Smooth muscle cell (in vitro differentiated cells): ENCODE measurements at regions not wholly inside any gene's neighbourhood (a gene's known extent, or its start where the extent isn't known, plus 50 kb on each side); places are given as distances from the start of the nearest gene placed in this dataset.

Source experiments
- DNase-seq: peaks from one replicate; lab custom pipeline; 2025; ENCODE audit not compliant: unreplicated experiment; lab: John Stamatoyannopoulos, UW
- H2AFZ ChIP-seq: fragments of 200-600 bp; sonication (generic); 2 replicates; pipeline ENCODE4 v1.6.0; 2016; ENCODE audit warnings: antibody characterized with exemption, low read depth, mild to moderate bottlenecking
- H3F3A ChIP-seq: fragments of 200-600 bp; sonication (generic); 2 replicates; pipeline ENCODE4 v1.6.0; 2017; ENCODE audit warnings: antibody characterized with exemption, low read depth
- H3K27ac ChIP-seq: fragments of 200-600 bp; sonication (generic); 2 replicates; pipeline ENCODE4 v1.5.1; 2016; ENCODE audit warnings: low read depth, mild to moderate bottlenecking
- H3K27me3 ChIP-seq: fragments of 200-600 bp; sonication (generic); 2 replicates; pipeline ENCODE4 v1.6.1; 2016; ENCODE audit warnings: low read depth, mild to moderate bottlenecking
- H3K36me3 ChIP-seq: fragments of 200-600 bp; sonication (generic); 2 replicates; pipeline ENCODE4 v1.5.1; 2016; ENCODE audit warnings: low read depth
- H3K4me1 ChIP-seq: fragments of 200-600 bp; sonication (generic); 2 replicates; pipeline ENCODE4 v1.5.1; 2016; ENCODE audit warnings: low read depth
- H3K4me2 ChIP-seq: fragments of 200-600 bp; sonication (generic); 2 replicates; pipeline ENCODE4 v1.6.0; 2016; ENCODE audit warnings: mild to moderate bottlenecking
- H3K4me3 ChIP-seq: fragments of 200-600 bp; sonication (generic); 2 replicates; pipeline ENCODE4 v1.5.1; 2016; ENCODE audit warnings: mild to moderate bottlenecking
- H3K79me2 ChIP-seq: fragments of 200-600 bp; sonication (generic); 2 replicates; pipeline ENCODE4 v1.6.0; 2016; ENCODE audit warnings: low read depth, mild to moderate bottlenecking
- H3K9ac ChIP-seq: fragments of 200-600 bp; sonication (generic); 2 replicates; pipeline ENCODE4 v1.6.0; 2016; ENCODE audit warnings: low read depth
- H3K9me3 ChIP-seq: fragments of 200-600 bp; sonication (generic); replicated peaks from 2 replicates; pipeline ENCODE4 v1.5.1; 2016; ENCODE audit warnings: low read depth
- H4K20me1 ChIP-seq: fragments of 200-600 bp; sonication (generic); 2 replicates; pipeline ENCODE4 v1.6.0; 2016; ENCODE audit warnings: low read depth
- WGBS: methylation state at CpG from one replicate; pipeline ENCODE4 v1.1.7; 2016; ENCODE audit warnings: low lambda C conversion rate; 5-methylcytosine and 5-hydroxymethylcytosine counted together
- TF ChIP-seq, protein P1 (sequence below): fragments of 200-600 bp; sonication (generic); IDR thresholded peaks from 2 replicates; pipeline ENCODE4 v1.5.1; 2017; ENCODE audit warnings: borderline replicate concordance, mild to moderate bottlenecking, antibody characterized with exemption; ENCODE audit not compliant: insufficient read depth, poor library complexity, severe bottlenecking

DNA sequence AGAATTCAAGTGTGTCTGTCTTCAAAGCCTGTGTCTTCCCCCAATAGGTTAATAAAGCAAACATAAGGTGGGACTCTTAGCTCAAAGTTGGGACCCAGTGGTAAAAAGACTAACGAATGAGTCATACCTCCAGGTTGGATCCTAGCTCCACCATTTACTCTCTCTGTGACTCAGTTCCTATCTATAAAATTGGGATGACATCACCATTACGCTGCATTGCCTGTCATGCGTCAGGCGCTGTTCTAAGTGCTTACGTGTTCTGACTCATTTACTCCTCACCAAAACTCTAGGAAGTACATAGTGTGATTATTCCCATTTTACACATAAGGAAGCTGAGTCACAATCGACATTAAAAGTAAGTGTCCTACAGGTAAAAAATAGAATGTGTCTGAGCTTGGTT lies 915.8 kb downstream of the VRK1 start:
- TF ChIP-seq, protein P1, sequence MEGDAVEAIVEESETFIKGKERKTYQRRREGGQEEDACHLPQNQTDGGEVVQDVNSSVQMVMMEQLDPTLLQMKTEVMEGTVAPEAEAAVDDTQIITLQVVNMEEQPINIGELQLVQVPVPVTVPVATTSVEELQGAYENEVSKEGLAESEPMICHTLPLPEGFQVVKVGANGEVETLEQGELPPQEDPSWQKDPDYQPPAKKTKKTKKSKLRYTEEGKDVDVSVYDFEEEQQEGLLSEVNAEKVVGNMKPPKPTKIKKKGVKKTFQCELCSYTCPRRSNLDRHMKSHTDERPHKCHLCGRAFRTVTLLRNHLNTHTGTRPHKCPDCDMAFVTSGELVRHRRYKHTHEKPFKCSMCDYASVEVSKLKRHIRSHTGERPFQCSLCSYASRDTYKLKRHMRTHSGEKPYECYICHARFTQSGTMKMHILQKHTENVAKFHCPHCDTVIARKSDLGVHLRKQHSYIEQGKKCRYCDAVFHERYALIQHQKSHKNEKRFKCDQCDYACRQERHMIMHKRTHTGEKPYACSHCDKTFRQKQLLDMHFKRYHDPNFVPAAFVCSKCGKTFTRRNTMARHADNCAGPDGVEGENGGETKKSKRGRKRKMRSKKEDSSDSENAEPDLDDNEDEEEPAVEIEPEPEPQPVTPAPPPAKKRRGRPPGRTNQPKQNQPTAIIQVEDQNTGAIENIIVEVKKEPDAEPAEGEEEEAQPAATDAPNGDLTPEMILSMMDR, result no peak
- 45% methylated on average over 6 of the region's 6 CpGs for WGBS
- H3K4me3 ChIP-seq, result no peak overlapping the region
- no peaks in the 10 kb centered on the region for H3K4me1 ChIP-seq
- no peaks in the 10 kb centered on the region for H3K79me2 ChIP-seq
- H3K27ac ChIP-seq, result no peak overlapping the region
- no peaks in the 10 kb centered on the region for H3K27me3 ChIP-seq
- no peak overlapping the region for H2AFZ ChIP-seq
- no peak for DNase-seq
- no peak overlapping the region for H3K9ac ChIP-seq
- H3K9me3 ChIP-seq, result no peaks in the 10 kb centered on the region
- H3F3A ChIP-seq, result no peaks in the 10 kb centered on the region
- H4K20me1 ChIP-seq, result no peaks in the 10 kb centered on the region
- no peaks in the 10 kb centered on the region for H3K36me3 ChIP-seq
- no peak overlapping the region for H3K4me2 ChIP-seq

DNA sequence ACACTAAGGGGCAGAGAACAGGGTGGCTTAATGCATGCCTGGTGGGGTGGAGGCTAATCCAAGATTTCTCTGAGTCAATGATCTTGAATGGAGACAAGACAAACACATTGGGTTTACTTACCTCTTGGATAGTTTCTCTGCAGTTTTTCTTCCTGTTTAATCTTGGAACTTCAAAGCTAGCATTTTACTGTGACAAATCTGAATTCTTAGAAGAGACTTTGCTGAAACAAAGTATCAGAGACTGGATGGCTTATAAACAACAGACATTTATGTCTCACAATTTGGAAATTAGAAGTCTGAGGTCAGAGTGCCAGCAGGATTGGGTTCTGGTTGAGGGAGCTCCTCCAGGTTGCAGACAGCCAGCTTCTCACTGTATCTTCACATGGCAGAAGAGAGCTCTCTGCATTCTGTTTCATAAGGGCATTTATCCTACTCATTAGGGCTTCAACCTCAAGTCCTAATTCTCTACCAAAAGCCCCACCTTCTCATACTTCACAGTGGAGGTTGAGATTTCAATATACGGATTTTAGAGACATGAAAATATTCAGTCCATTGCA lies 921.8 kb downstream of the VRK1 start:
- Histone ChIP-seq H3F3A (no peaks in the 10 kb centered on the region), H3K4me3 (no peak overlapping the region), H3K79me2 (no peaks in the 10 kb centered on the region), H3K27ac (no peak overlapping the region), H2AFZ (no peak overlapping the region), H3K27me3 (no peaks in the 10 kb centered on the region), H3K9ac (no peak overlapping the region), H4K20me1 (no peaks in the 10 kb centered on the region), H3K4me2 (no peak overlapping the region), H3K4me1 (no peaks in the 10 kb centered on the region), H3K9me3 (no peaks in the 10 kb centered on the region), H3K36me3 (no peaks in the 10 kb centered on the region)
- TF ChIP-seq, protein P1, result no peak
- WGBS, result 85% methylated on average over 1 of the region's 1 CpG
- DNase-seq, result no peak

GRCh38 chr14:97719931-97720330 lies 922.7 kb downstream of the VRK1 start:
- H3K36me3 ChIP-seq, result no peaks in the 10 kb centered on the region
- no peak overlapping the region for H2AFZ ChIP-seq
- no peaks in the 10 kb centered on the region for H4K20me1 ChIP-seq
- H3K27me3 ChIP-seq, result no peaks in the 10 kb centered on the region
- TF ChIP-seq, protein P1, result no peak
- no peak overlapping the region for H3K4me3 ChIP-seq
- 98% methylated on average over 2 of the region's 2 CpGs for WGBS
- no peak overlapping the region for H3K9ac ChIP-seq
- no peaks in the 10 kb centered on the region for H3F3A ChIP-seq
- H3K9me3 ChIP-seq, result no peaks in the 10 kb centered on the region
- H3K79me2 ChIP-seq, result no peaks in the 10 kb centered on the region
- no peaks in the 10 kb centered on the region for H3K4me1 ChIP-seq
- no peak for DNase-seq
- H3K4me2 ChIP-seq, result no peak overlapping the region
- H3K27ac ChIP-seq, result no peak overlapping the region

- no peak overlapping the region for H3K4me2 ChIP-seq
- H3K36me3 ChIP-seq, result no peaks in the 10 kb centered on the region
- H3K27me3 ChIP-seq, result no peaks in the 10 kb centered on the region
- TF ChIP-seq, protein P1, result no peak
- H2AFZ ChIP-seq, result no peak overlapping the region
- H3K79me2 ChIP-seq, result no peaks in the 10 kb centered on the region
- WGBS, result 93% methylated on average over 6 of the region's 6 CpGs
- no peak for DNase-seq
- H4K20me1 ChIP-seq, result no peaks in the 10 kb centered on the region
- H3K9ac ChIP-seq, result no peak overlapping the region
- H3F3A ChIP-seq, result no peaks in the 10 kb centered on the region
- H3K27ac ChIP-seq, result no peak overlapping the region
- no peaks in the 10 kb centered on the region for H3K4me1 ChIP-seq
- no peaks in the 10 kb centered on the region for H3K9me3 ChIP-seq
- H3K4me3 ChIP-seq, result no peak overlapping the region
These were observed 926.2 kb downstream of the VRK1 start for GRCh38 chr14:97723351-97723750.
